GM12874 (cell line): ENCODE measurements at regions not wholly inside any gene's neighbourhood (a gene's known extent, or its start where the extent isn't known, plus 50 kb on each side); places are given as distances from the start of the nearest gene placed in this dataset.

Experiments used
- CTCF ChIP-seq: IDR thresholded peaks from 2 replicates; pipeline ENCODE4 v1.5.1; 2011; ENCODE audit warnings: low read depth, mild to moderate bottlenecking, control low read depth, low read length, moderate library complexity; ENCODE audit not compliant: insufficient read depth

DNA sequence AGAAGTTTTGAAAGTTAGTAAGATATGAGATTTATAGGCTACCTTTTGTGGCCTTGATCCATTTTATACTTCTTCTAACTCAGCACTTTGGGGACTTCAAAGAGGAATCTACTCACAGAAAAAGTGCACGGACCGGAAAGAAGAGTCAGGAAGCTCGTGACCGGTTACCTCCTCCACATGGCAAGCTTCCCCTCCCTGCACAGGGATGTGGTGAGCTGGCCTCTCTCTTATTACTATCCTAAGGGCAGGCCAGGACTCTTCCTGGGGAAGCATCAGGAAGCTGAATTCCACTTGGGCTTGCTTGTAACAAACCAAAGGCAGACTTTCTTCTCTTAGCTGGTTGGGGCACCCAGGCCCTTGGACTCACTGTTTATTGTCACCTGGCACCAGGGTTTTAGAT, 170.8 kb upstream of the GLI3 start:
- TF ChIP-seq CTCF = no peak

DNA sequence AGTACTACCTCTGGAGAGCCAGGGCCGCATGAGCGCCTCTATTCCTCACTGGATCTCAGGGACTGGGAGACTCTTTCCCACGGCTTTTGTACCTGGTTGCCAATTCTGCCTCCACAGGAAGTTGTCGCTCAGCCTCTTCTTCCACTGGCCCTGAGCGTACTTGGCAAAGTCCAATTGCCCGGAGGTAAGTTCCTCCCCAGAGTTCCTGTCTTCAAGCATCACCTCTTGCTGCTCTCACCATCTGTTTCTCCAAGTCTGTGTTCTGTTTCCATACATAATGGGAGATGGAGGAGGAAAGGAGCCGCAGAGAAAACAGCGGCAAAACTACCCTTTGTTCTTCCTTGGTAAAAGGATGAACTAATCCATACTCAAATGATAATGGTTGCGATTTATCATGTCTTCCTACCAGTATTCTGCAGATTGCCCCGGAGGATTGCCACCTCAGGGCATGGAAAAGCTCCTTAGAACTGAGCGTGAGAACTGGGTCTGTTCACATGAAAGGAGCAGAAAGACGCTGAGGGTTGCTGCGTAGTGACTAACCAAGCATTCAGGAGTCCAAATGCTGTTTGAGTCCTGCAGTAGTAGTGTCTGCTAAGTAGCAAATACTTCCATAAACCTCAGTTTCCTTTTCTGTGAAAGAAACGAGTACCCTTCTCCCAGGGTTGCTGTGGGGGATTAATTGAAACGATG, 170.2 kb upstream of the GLI3 start:
- TF ChIP-seq CTCF = no peak

DNA sequence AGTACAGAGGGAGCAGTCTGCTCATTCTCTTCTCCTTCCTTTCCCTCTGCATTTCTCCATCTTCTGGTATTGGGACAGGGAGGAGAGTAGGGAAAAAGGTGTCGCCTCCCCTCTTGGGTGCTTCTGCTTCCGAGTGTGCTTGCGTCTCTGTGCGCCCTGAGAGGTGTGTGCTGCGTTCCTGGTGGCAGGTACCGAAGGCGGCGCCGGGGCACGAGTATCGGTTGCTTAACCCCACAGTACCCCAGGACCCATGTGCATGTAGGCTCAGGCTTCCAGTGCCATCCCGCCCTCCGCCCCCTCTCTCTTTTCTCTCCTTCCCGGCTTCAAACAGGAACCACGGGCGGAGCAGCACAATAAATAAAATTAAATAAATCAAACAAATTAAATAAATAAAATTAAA, 169.3 kb upstream of the GLI3 start:
- no peak for TF ChIP-seq CTCF

GRCh38 chr7:42405782-42406181, 168.8 kb upstream of the GLI3 start:
- no peak for TF ChIP-seq CTCF

GRCh38 chr7:42403831-42404230, 166.8 kb upstream of the GLI3 start:
- no peak for TF ChIP-seq CTCF

GRCh38 chr7:42400961-42401360, 164.0 kb upstream of the GLI3 start:
- TF ChIP-seq CTCF = no peak

- TF ChIP-seq CTCF = no peak
These were observed 163.3 kb upstream of the GLI3 start for GRCh38 chr7:42400211-42400772.
